Activated CD8-positive, alpha-beta T cell treated with anti-CD3 and anti-CD28 coated beads, Interleukin-2, amount 10 ng/mL, durations not matched to agents 7 days and 5 days (primary cell): ENCODE measurements at regions not wholly inside any gene's neighbourhood (a gene's known extent, or its start where the extent isn't known, plus 50 kb on each side); places are given as distances from the start of the nearest gene placed in this dataset.
"Not testable (repeated sequence)": the region's sequence is repeated elsewhere in the genome, so short reads cannot be mapped to it uniquely, and the experiment has no call there.

Experiments
- ATAC-seq: fragments of 150-1000 bp; cut with Tn5 transposase; one replicate; pipeline ENCODE4 v1.10.0; 2021; ENCODE audit warnings: moderate library complexity
- CTCF ChIA-PET: fragments of 350-600 bp; sonication (Branson Sonifier 250); formaldehyde crosslinking; loops from one replicate; lab custom pipeline; 2021; ENCODE audit warnings: antibody characterized with exemption; lab: Charles Lee
- POLR2A ChIA-PET: fragments of 350-600 bp; sonication (Branson Sonifier 250); formaldehyde crosslinking; loops from one replicate; lab custom pipeline; 2021; ENCODE audit warnings: antibody characterized with exemption; lab: Charles Lee
- DNase-seq: peaks from one replicate; pipeline ENCODE4 v3.0.0-alpha.2; 2020
- H3K27ac Mint-ChIP-seq: one replicate; pipeline ENCODE4 v1.8.0; 2021; ENCODE audit warnings: mild to moderate bottlenecking, mixed read lengths
- H3K27me3 Mint-ChIP-seq: one replicate; pipeline ENCODE4 v1.8.0; 2021; ENCODE audit warnings: low read depth, mixed read lengths
- H3K36me3 Mint-ChIP-seq: one replicate; pipeline ENCODE4 v1.8.0; 2021; ENCODE audit warnings: low read depth, mixed read lengths
- H3K4me1 Mint-ChIP-seq: one replicate; pipeline ENCODE4 v1.8.0; 2021; ENCODE audit warnings: low read depth, mixed read lengths
- H3K4me3 Mint-ChIP-seq: one replicate; pipeline ENCODE4 v1.8.0; 2021; ENCODE audit warnings: mild to moderate bottlenecking, mixed read lengths
- H3K9me3 Mint-ChIP-seq: one replicate; pipeline ENCODE4 v1.8.0; 2022; ENCODE audit warnings: mixed read lengths; ENCODE audit not compliant: insufficient read depth

GRCh38 chr3:140767566-140767965, 89.7 kb downstream of the TRIM42 start:
- no peaks in the 10 kb centered on the region for H3K27me3 Mint-ChIP-seq
- H3K36me3 Mint-ChIP-seq, result no peaks in the 10 kb centered on the region
- H3K27ac Mint-ChIP-seq, result no peak overlapping the region
- peaks cover 12% of the 10 kb centered on the region for H3K4me1 Mint-ChIP-seq
- H3K4me3 Mint-ChIP-seq, result no peak overlapping the region
- no peaks in the 10 kb centered on the region for H3K9me3 Mint-ChIP-seq
- POLR2A ChIA-PET, result no interaction called here
- DNase-seq (no peak), ATAC-seq (no peak)
- CTCF ChIA-PET, result no interaction called here

GRCh38 chr3:140768941-140769340, 91.1 kb downstream of the TRIM42 start:
- no peaks in the 10 kb centered on the region for H3K36me3 Mint-ChIP-seq
- ChIA-PET CTCF (no interaction called here), POLR2A (no interaction called here)
- H3K27me3 Mint-ChIP-seq, result no peaks in the 10 kb centered on the region
- ATAC-seq (no peak), DNase-seq (no peak)
- H3K9me3 Mint-ChIP-seq, result no peaks in the 10 kb centered on the region
- peaks cover 18% of the 10 kb centered on the region for H3K4me1 Mint-ChIP-seq
- H3K4me3 Mint-ChIP-seq, result no peak overlapping the region
- no peak overlapping the region for H3K27ac Mint-ChIP-seq

GRCh38 chr3:140769951-140770350, 92.1 kb downstream of the TRIM42 start:
- DNase-seq (no peak), ATAC-seq (no peak)
- Mint-ChIP-seq H3K36me3 (peaks cover 4% of the 10 kb centered on the region), H3K9me3 (peaks cover 7% of the 10 kb centered on the region), H3K27me3 (no peaks in the 10 kb centered on the region), H3K4me3 (no peak overlapping the region), H3K4me1 (peaks cover 17% of the 10 kb centered on the region), H3K27ac (no peak overlapping the region)
- CTCF ChIA-PET, result no interaction called here
- POLR2A ChIA-PET, result no interaction called here

GRCh38 chr3:140770977-140771667, 93.3 kb downstream of the TRIM42 start:
- Mint-ChIP-seq H3K27ac (no peak overlapping the region), H3K4me3 (no peak overlapping the region), H3K4me1 (peaks cover 6% of the 10 kb centered on the region), H3K27me3 (no peaks in the 10 kb centered on the region), H3K36me3 (peaks cover 5% of the 10 kb centered on the region), H3K9me3 (peaks cover 11% of the 10 kb centered on the region)
- DNase-seq, result no peak
- POLR2A ChIA-PET, result no interaction called here
- CTCF ChIA-PET, result no interaction called here
- no peak for ATAC-seq

GRCh38 chr3:140777631-140778233, 99.9 kb downstream of the TRIM42 start:
- DNase-seq (no peak), ATAC-seq (no peak)
- Mint-ChIP-seq H3K36me3 (peaks cover 8% of the 10 kb centered on the region), H3K4me3 (no peak overlapping the region), H3K9me3 (peaks cover 15% of the 10 kb centered on the region), H3K27me3 (no peaks in the 10 kb centered on the region), H3K27ac (no peak overlapping the region), H3K4me1 (peaks cover 5% of the 10 kb centered on the region)
- ChIA-PET CTCF (no interaction called here), POLR2A (no interaction called here)

GRCh38 chr3:140791368-140791767, 113.5 kb downstream of the TRIM42 start:
- Mint-ChIP-seq H3K9me3 (peaks cover 14% of the 10 kb centered on the region), H3K4me1 (no peaks in the 10 kb centered on the region), H3K4me3 (no peak overlapping the region), H3K27ac (no peak overlapping the region), H3K36me3 (no peaks in the 10 kb centered on the region), H3K27me3 (no peaks in the 10 kb centered on the region)
- ChIA-PET CTCF (no interaction called here), POLR2A (no interaction called here)
- no peak for DNase-seq
- no peak for ATAC-seq

- H3K27me3 Mint-ChIP-seq, result no peaks in the 10 kb centered on the region
- ATAC-seq (no peak), DNase-seq (no peak)
- no peaks in the 10 kb centered on the region for H3K36me3 Mint-ChIP-seq
- no peak overlapping the region for H3K27ac Mint-ChIP-seq
- no peaks in the 10 kb centered on the region for H3K4me1 Mint-ChIP-seq
- CTCF ChIA-PET, result no interaction called here
- POLR2A ChIA-PET, result no interaction called here
- no peak overlapping the region for H3K4me3 Mint-ChIP-seq
- H3K9me3 Mint-ChIP-seq, result peaks cover 14% of the 10 kb centered on the region
Observed at GRCh38 chr3:140794507-140794906, 116.6 kb downstream of the TRIM42 start.

GRCh38 chr3:140802898-140803297, 125.0 kb downstream of the TRIM42 start:
- H3K27me3 Mint-ChIP-seq, ATAC-seq, H3K4me3 Mint-ChIP-seq, H3K4me1 Mint-ChIP-seq, POLR2A ChIA-PET, DNase-seq, CTCF ChIA-PET, H3K36me3 Mint-ChIP-seq, H3K27ac Mint-ChIP-seq: not testable (repeated sequence)
- peaks cover 15% of the 10 kb centered on the region for H3K9me3 Mint-ChIP-seq

- no peak overlapping the region for H3K27ac Mint-ChIP-seq
- no peaks in the 10 kb centered on the region for H3K4me1 Mint-ChIP-seq
- CTCF ChIA-PET, result no interaction called here
- POLR2A ChIA-PET, result no interaction called here
- no peak overlapping the region for H3K4me3 Mint-ChIP-seq
- no peak for DNase-seq
- H3K9me3 Mint-ChIP-seq, result peaks cover 3% of the 10 kb centered on the region
- ATAC-seq, result no peak
- no peaks in the 10 kb centered on the region for H3K27me3 Mint-ChIP-seq
- H3K36me3 Mint-ChIP-seq, result no peaks in the 10 kb centered on the region
Observed at GRCh38 chr3:140809316-140809715, 131.5 kb downstream of the TRIM42 start.

- ATAC-seq (no peak), DNase-seq (no peak)
- Mint-ChIP-seq H3K27ac (no peak overlapping the region), H3K4me3 (no peak overlapping the region), H3K9me3 (no peaks in the 10 kb centered on the region), H3K36me3 (no peaks in the 10 kb centered on the region), H3K4me1 (no peaks in the 10 kb centered on the region), H3K27me3 (peaks cover 3% of the 10 kb centered on the region)
- CTCF ChIA-PET, result no interaction called here
- POLR2A ChIA-PET, result no interaction called here
Observed at GRCh38 chr3:140816372-140817195, 125.1 kb upstream of the SLC25A36 start.

GRCh38 chr3:140821493-140821892, 120.1 kb upstream of the SLC25A36 start:
- Mint-ChIP-seq H3K9me3 (no peaks in the 10 kb centered on the region), H3K27ac (no peak overlapping the region), H3K4me1 (no peaks in the 10 kb centered on the region), H3K4me3 (no peak overlapping the region), H3K27me3 (no peaks in the 10 kb centered on the region), H3K36me3 (no peaks in the 10 kb centered on the region)
- ATAC-seq (no peak), DNase-seq (no peak)
- CTCF ChIA-PET, result no interaction called here
- POLR2A ChIA-PET, result no interaction called here

- ATAC-seq (no peak), DNase-seq (no peak)
- Mint-ChIP-seq H3K9me3 (no peaks in the 10 kb centered on the region), H3K4me3 (no peak overlapping the region), H3K27ac (no peak overlapping the region), H3K36me3 (no peaks in the 10 kb centered on the region), H3K27me3 (no peaks in the 10 kb centered on the region), H3K4me1 (no peaks in the 10 kb centered on the region)
- ChIA-PET POLR2A (no interaction called here), CTCF (no interaction called here)
Observed at GRCh38 chr3:140822401-140823047, 119.1 kb upstream of the SLC25A36 start.
